GM19452 (cell line): ENCODE measurements at regions not wholly inside any gene's neighbourhood (a gene's known extent, or its start where the extent isn't known, plus 50 kb on each side); places are given as distances from the start of the nearest gene placed in this dataset.
"Not testable (repeated sequence)": the region's sequence is repeated elsewhere in the genome, so short reads cannot be mapped to it uniquely, and the experiment has no call there.

Experiments
- ATAC-seq: cut with Tn5 transposase; IDR thresholded peaks from one replicate; pipeline ENCODE4 v1.9.1; 2021; ENCODE audit not compliant: unreplicated experiment

DNA sequence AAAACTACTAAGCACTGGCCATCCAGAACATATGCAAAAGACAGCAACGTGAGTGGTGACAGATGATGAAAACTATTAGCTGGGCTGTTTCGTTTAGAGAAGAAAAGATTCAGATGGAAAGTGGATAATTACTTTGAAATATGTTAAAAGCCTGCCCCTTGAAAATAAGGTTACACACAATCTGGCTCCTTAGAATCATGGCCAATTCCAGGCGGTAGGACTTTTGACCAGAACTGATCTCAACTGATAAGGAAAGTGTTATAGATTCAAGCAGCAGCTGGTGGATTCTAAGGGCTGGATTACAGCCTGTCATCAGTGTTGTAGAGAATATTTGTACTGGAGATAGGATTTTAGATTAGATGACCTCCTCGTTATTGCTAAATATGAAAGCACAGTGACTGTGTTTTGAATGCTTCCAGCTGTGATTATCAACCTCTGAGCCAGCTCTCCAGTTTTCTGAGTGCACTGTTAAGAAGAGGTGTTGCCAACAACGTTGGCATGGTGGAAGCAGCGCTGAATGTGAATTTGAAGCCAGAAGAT lies 75.1 kb downstream of the KBTBD2 start:
- ATAC-seq = not testable (repeated sequence)

- not testable (repeated sequence) for ATAC-seq
Observed at GRCh38 chr7:32814779-32815178, 76.8 kb downstream of the KBTBD2 start.

- no peak for ATAC-seq
Observed at GRCh38 chr7:32809871-32810270, 81.7 kb downstream of the KBTBD2 start.

GRCh38 chr7:32809347-32809746 lies 82.2 kb downstream of the KBTBD2 start:
- no peak for ATAC-seq

DNA sequence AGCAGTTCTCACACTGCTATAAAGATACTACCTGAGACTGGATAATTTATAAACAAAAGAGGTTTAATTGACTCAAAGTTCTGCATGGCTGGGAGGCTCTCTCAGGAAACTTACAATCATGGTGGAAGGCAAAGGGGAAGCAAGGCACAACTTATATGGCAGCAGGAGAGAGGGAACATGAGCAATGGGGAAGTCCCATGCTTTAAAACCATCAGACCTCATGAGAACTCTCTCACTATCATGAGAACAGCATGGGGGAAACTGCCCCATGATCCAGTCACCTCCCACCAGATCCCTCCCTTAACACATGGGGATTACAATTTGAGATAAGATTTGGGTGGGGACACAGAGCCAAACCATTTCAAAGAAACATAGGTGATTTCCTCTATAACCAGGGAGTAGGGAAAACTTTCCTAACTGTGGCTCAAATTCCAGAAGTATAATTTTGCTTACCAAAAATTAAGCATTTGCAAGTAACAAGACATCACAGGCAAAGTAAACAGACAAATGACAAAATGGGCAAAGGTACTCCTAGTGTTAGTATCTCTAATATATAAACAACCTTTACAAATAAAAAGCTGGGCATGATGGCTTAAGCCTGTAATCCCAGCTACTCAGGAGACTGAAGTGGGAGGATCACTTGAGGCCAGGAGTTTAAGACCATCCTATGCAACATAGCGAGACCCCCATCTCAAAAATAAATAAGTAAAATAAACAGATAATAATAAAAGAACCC lies 88.0 kb downstream of the KBTBD2 start:
- no peak for ATAC-seq

DNA sequence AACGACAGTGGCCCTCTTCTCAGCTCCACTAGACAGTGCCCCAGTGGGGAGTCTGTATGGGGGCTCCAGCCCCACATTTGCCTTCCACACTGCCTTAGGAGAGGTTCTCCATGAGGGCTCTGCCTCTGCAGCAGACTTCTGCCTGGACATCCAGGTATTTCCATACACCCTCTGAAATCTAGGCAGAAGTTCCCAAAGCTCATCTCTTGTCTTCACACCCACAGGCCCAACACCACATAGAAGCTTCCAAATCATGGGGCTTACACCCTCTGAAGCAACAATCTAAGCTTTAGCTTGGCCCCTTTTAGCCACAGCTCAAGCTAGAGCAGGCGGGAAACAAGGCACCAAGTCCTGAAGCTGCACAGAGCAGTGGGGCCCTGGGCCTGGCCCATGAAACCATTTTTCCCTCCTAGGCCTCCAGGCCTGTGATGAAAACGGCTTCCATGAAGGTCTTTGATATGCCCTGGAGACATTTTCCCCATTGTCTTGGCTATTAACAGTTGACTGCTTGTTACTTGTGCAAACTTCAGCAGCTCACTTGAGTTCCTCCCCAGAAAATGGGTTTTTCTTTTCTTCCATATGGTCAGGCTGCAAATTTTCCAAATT lies 89.2 kb downstream of the KBTBD2 start:
- no peak for ATAC-seq

GRCh38 chr7:32793053-32793452 lies 98.5 kb downstream of the KBTBD2 start:
- not testable (repeated sequence) for ATAC-seq

DNA sequence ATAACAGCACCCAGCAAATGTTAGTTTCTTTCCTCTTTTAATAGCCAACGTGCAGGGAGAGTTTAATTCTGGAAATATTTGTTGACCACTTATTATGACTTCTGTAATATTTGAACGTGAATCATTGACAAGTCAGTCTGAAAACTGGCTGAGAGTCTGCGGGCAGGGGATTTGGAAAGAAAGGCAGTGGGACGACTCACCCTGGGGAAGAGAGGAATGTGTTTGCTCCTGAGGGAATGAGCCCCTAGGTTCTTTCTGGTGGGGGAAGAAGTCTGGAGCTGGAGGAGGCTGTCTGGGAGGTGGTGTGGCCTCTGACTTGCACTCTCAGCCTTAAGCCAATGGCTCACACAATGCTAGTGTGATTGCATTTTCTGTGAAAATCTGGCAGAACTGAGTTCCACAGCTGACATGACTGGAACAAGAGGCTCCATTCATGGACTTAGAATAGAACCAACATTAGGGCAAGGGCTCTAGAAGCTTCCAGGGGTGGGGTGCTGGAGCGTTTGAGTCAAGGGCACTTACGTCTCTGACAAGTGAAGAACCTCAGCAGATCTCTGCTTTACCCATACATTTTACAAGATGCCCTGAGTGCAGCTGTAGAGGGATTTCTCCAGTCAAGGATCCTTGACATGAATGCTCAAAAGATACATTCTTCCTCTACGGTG lies 100.7 kb downstream of the KBTBD2 start:
- not testable (repeated sequence) for ATAC-seq

GRCh38 chr7:32789266-32789665 lies 102.3 kb downstream of the KBTBD2 start:
- ATAC-seq = not testable (repeated sequence)

DNA sequence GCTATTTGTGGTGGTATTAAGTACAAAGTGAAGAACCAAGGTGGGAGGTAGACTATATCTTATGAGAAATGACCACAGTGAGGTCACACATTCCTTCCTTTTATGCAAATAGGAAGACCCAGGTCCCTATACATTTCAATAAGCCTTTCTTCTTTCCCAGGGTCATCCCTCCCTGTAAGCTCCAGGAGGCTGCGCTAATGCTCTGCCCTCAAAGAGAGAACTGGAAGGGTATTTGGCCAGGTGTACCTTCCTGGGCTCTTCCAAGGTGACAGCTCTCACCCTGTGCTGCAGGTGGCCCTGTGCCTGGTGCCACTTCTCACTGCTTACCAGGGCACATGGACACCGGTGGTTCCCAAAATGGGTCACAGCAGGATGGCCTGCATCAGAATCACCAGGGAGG lies 103.4 kb downstream of the KBTBD2 start:
- not testable (repeated sequence) for ATAC-seq

GRCh38 chr7:32785365-32785944 lies 106.1 kb downstream of the KBTBD2 start:
- ATAC-seq = not testable (repeated sequence)

- ATAC-seq = not testable (repeated sequence)
Observed at GRCh38 chr7:32779895-32780294, 111.7 kb downstream of the KBTBD2 start.

- ATAC-seq = no peak
Observed at GRCh38 chr7:32779167-32779566, 112.4 kb downstream of the KBTBD2 start.

- not testable (repeated sequence) for ATAC-seq
Observed at GRCh38 chr7:32777041-32777666, 114.4 kb downstream of the KBTBD2 start.

DNA sequence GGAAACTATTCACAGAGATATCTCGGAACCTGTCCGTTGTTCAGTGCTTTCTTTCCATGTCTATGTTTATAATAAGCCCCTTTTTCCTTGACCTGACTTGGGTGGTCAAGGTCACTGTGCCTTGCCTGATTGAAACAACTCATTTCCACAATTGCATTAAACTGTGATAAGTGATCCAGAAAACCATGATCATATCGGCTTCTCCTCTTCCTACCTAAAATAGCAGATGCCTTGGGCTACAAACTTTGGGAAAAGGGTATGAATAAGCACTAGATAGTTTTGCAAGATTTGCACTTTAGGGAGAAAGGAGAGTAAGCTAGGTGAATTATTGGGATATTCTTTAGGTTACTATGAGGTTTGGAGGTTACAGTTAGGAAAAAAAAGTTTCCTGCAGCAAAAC lies 115.2 kb downstream of the KBTBD2 start:
- ATAC-seq = not testable (repeated sequence)

DNA sequence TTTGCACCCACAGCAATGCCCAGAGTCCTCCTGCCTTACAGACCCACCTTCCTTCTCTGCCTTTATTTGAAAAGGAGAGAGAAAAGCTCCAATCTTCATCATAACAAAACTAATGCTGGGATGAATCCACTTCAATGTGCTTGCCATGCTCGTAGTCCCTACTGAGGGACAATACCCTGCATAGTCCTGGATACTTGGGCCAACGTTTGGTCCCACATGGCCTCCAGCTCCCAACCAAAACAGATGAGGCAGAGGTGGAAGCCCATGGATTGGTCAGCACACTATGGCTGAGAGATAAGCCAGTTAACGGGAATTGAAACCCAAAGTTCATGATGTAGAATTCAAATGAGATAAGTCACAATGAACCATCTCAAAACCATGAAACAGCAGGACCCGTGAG lies 115.8 kb downstream of the KBTBD2 start:
- ATAC-seq = not testable (repeated sequence)

GRCh38 chr7:32774541-32774951 lies 117.0 kb downstream of the KBTBD2 start:
- no peak for ATAC-seq

- not testable (repeated sequence) for ATAC-seq
Observed at GRCh38 chr7:32768866-32769510, 122.6 kb downstream of the KBTBD2 start.

GRCh38 chr7:32768338-32768737 lies 123.2 kb downstream of the KBTBD2 start:
- ATAC-seq = not testable (repeated sequence)

DNA sequence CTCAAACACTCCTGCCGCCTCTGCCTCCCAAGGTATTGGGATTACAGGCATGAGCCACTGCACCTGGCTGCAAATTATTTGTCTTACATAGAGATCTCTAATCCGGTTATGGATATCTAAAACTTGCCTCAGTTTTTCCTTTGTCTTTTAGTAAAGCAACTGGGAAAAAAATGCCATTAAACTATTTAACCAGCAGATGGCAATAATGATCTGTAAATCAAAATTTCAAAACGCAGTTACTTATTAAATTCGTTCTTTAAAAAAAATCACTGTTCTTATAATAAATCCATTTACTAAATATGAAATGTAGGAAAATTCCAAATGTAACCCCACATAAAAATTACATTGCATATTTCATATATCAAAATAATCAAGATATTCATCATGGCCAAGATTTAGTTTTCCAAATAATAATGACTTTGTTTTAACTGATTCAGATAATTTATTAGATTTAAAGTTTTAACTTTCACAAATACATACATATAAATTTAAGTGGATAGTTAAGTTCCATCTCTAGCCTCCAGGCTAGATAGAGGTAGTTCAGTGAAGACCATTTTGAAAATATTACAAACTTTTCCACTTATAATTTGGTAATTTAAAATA lies 125.8 kb downstream of the KBTBD2 start:
- ATAC-seq = not testable (repeated sequence)
